HepG2 (cell line): ENCODE measurements at regions not wholly inside any gene's neighbourhood (a gene's known extent, or its start where the extent isn't known, plus 50 kb on each side); places are given as distances from the start of the nearest gene placed in this dataset.

ENCODE experiments used
- ATF3 ChIP-seq: sonication (generic); formaldehyde crosslinking; IDR thresholded peaks from 2 replicates; pipeline ENCODE4 v1.4.0; 2020; ENCODE audit warnings: missing genetic modification reagents
- CTCF ChIP-seq: sonication (generic); formaldehyde crosslinking; IDR thresholded peaks from 2 replicates; pipeline ENCODE4 v1.5.0; 2020; ENCODE audit warnings: mild to moderate bottlenecking, missing genetic modification reagents, moderate library complexity
- EP300 ChIP-seq, 3 experiments: sonication (generic) in 1 of 3; formaldehyde crosslinking in 1 of 3; IDR thresholded peaks; 2 replicates each; pipeline versions ENCODE4 v1.5.1 to v1.6.1; 2011 to 2020; ENCODE audit warnings: low read depth in 2 of 3, low read length in 2 of 3, borderline replicate concordance in 1 of 3, improper control_type of control experiment in 1 of 3, mild to moderate bottlenecking in 1 of 3, missing genetic modification reagents in 1 of 3, moderate library complexity in 1 of 3
- EZH2 ChIP-seq: conservative IDR thresholded peaks from 2 replicates; pipeline ENCODE4 v1.6.1; 2012; ENCODE audit warnings: mild to moderate bottlenecking, low read depth, low read length, moderate library complexity
- JUNB ChIP-seq: sonication (generic); formaldehyde crosslinking; IDR thresholded peaks from 2 replicates; pipeline ENCODE4 v1.8.0; 2022; ENCODE audit warnings: missing genetic modification reagents, mild to moderate bottlenecking, borderline replicate concordance
- MYC ChIP-seq: sonication (generic); formaldehyde crosslinking; IDR thresholded peaks from 2 replicates; pipeline ENCODE4 v1.9.0; 2021; ENCODE audit warnings: missing genetic modification reagents, borderline replicate concordance
- NBN ChIP-seq: fragments of 450-650 bp; conservative IDR thresholded peaks from 2 replicates; pipeline ENCODE4 v1.6.1; 2017
- RAD21 ChIP-seq: fragments of 450-650 bp; formaldehyde crosslinking; IDR thresholded peaks from 2 replicates; pipeline ENCODE4 v1.5.0; 2020; ENCODE audit warnings: mild to moderate bottlenecking
- RFX5 ChIP-seq: IDR thresholded peaks from 2 replicates; pipeline ENCODE4 v1.6.1; 2011; ENCODE audit warnings: low read depth, low read length, improper control_type of control experiment
- SP1 ChIP-seq, 2 experiments: fragments of 450-650 bp in 1 of 2; sonication (generic) in 1 of 2; formaldehyde crosslinking in 1 of 2; IDR thresholded peaks; 2 replicates each; pipeline versions ENCODE4 v1.4.0 to v1.6.1; 2016 to 2020; ENCODE audit warnings: missing genetic modification reagents in 1 of 2
- ZNF124 ChIP-seq: sonication (generic); formaldehyde crosslinking; IDR thresholded peaks from 2 replicates; pipeline ENCODE4 v1.4.0; 2020; ENCODE audit warnings: missing genetic modification reagents
- ZNF20 ChIP-seq: sonication (generic); formaldehyde crosslinking; IDR thresholded peaks from 2 replicates; pipeline ENCODE4 v1.4.0; 2020; ENCODE audit warnings: mild to moderate bottlenecking, moderate library complexity, missing genetic modification reagents
- ZNF224 ChIP-seq: sonication (generic); formaldehyde crosslinking; IDR thresholded peaks from 2 replicates; pipeline ENCODE4 v1.5.0; 2020; ENCODE audit warnings: mild to moderate bottlenecking, missing genetic modification reagents

- TF ChIP-seq CTCF (CRISPR knock-in tag): no peak
- TF ChIP-seq SP1 (IDR thresholded peaks at IDR 0.05): no peak
- TF ChIP-seq SP1 (CRISPR knock-in tag; IDR thresholded peaks at IDR 0.05): no peak
- TF ChIP-seq RFX5: no peak
- TF ChIP-seq NBN: no peak
- TF ChIP-seq EZH2: no peak
- TF ChIP-seq EP300 (IDR thresholded peaks at IDR 0.05; ENCODE audit: low read depth in 2 of 2, low read length in 2 of 2): no peak
- TF ChIP-seq EP300 (CRISPR knock-in tag; IDR thresholded peaks at IDR 0.05; ENCODE audit: borderline replicate concordance): no peak
- no peak for TF ChIP-seq MYC (CRISPR knock-in tag)
- no peak for TF ChIP-seq ATF3 (CRISPR knock-in tag)
- TF ChIP-seq ZNF20 (CRISPR knock-in tag): no peak
- no peak for TF ChIP-seq ZNF124 (CRISPR knock-in tag)
- TF ChIP-seq JUNB (CRISPR knock-in tag): no peak
- TF ChIP-seq ZNF224 (CRISPR knock-in tag): no peak
- TF ChIP-seq RAD21: no peak
These were observed 625.1 kb upstream of the NUDT12 start for GRCh38 chr5:104187656-104188055.
